NCI-H1417 treated with DMSO at 0.1 percent for 48 hours (cell line): ENCODE measurements at regions not wholly inside any gene's neighbourhood (a gene's known extent, or its start where the extent isn't known, plus 50 kb on each side); places are given as distances from the start of the nearest gene placed in this dataset.

Source experiments
- DNase-seq: peaks from one replicate; lab custom pipeline; 2025; lab: John Stamatoyannopoulos, UW

GRCh38 chr14:87526731-87527130 is 466.3 kb downstream of the GALC start:
- DNase-seq: no peak

GRCh38 chr14:87524011-87524410 is 469.0 kb downstream of the GALC start:
- DNase-seq: no peak

GRCh38 chr14:87522575-87522974 is 470.4 kb downstream of the GALC start:
- no peak for DNase-seq

- no peak for DNase-seq
Observed at GRCh38 chr14:87508333-87508732, 484.6 kb downstream of the GALC start.

GRCh38 chr14:87503711-87504110 is 489.3 kb downstream of the GALC start:
- DNase-seq: no peak

- no peak for DNase-seq
Observed at GRCh38 chr14:87497301-87497700, 495.7 kb downstream of the GALC start.

- no peak for DNase-seq
Observed at GRCh38 chr14:87494010-87494409, 499.0 kb downstream of the GALC start.

- no peak for DNase-seq
Observed at GRCh38 chr14:87492561-87492960, 500.4 kb downstream of the GALC start.

GRCh38 chr14:87491816-87492215 is 501.2 kb downstream of the GALC start:
- no peak for DNase-seq

GRCh38 chr14:87489196-87489819 is 503.7 kb downstream of the GALC start:
- no peak for DNase-seq

- no peak for DNase-seq
Observed at GRCh38 chr14:87483271-87484260, 509.4 kb downstream of the GALC start.

GRCh38 chr14:87468531-87468930 is 524.5 kb downstream of the GALC start:
- DNase-seq: no peak

- DNase-seq: no peak
Observed at GRCh38 chr14:87467578-87467977, 525.4 kb downstream of the GALC start.

- DNase-seq: no peak
Observed at GRCh38 chr14:87465770-87466169, 527.2 kb downstream of the GALC start.

GRCh38 chr14:87461704-87462103 is 531.3 kb downstream of the GALC start:
- peak; percentile 38 for DNase-seq

- DNase-seq: no peak
Observed at GRCh38 chr14:87457720-87458119, 535.3 kb downstream of the GALC start.

GRCh38 chr14:87450193-87450592 is 542.8 kb downstream of the GALC start:
- no peak for DNase-seq

- DNase-seq: no peak
Observed at GRCh38 chr14:87449016-87449415, 544.0 kb downstream of the GALC start.

GRCh38 chr14:87443787-87444186 is 549.2 kb downstream of the GALC start:
- no peak for DNase-seq

GRCh38 chr14:87443039-87443438 is 549.9 kb downstream of the GALC start:
- DNase-seq: no peak

- no peak for DNase-seq
Observed at GRCh38 chr14:87437158-87437557, 555.8 kb downstream of the GALC start.

GRCh38 chr14:87434680-87435079 is 558.3 kb downstream of the GALC start:
- DNase-seq: peak; percentile 30

- no peak for DNase-seq
Observed at GRCh38 chr14:87434011-87434410, 559.0 kb downstream of the GALC start.
